HG03045 (cell line): ENCODE measurements at regions not wholly inside any gene's neighbourhood (a gene's known extent, or its start where the extent isn't known, plus 50 kb on each side); places are given as distances from the start of the nearest gene placed in this dataset.
"Not testable (repeated sequence)": the region's sequence is repeated elsewhere in the genome, so short reads cannot be mapped to it uniquely, and the experiment has no call there.

ENCODE experiments used
- ATAC-seq: cut with Tn5 transposase; IDR thresholded peaks from one replicate; pipeline ENCODE4 v1.9.1; 2021; ENCODE audit warnings: mild to moderate bottlenecking, moderate library complexity; ENCODE audit not compliant: unreplicated experiment

GRCh38 chrX:121832446-121832845 is 785.0 kb downstream of the GLUD2 start:
- ATAC-seq, result no peak

GRCh38 chrX:121836000-121836399 is 788.6 kb downstream of the GLUD2 start:
- ATAC-seq, result no peak

- ATAC-seq, result no peak
These were observed 803.6 kb downstream of the GLUD2 start for GRCh38 chrX:121851033-121851432.

- ATAC-seq, result no peak
These were observed 806.6 kb downstream of the GLUD2 start for GRCh38 chrX:121853762-121854613.

- ATAC-seq, result no peak
These were observed 807.2 kb downstream of the GLUD2 start for GRCh38 chrX:121854614-121854911.

- no peak for ATAC-seq
These were observed 811.6 kb downstream of the GLUD2 start for GRCh38 chrX:121858867-121859647.

GRCh38 chrX:121863976-121864375 is 816.6 kb downstream of the GLUD2 start:
- ATAC-seq, result no peak

- ATAC-seq, result no peak
These were observed 817.2 kb downstream of the GLUD2 start for GRCh38 chrX:121864561-121864960.

- ATAC-seq, result no peak
These were observed 822.6 kb downstream of the GLUD2 start for GRCh38 chrX:121869876-121870477.

GRCh38 chrX:121871122-121871521 is 823.7 kb downstream of the GLUD2 start:
- ATAC-seq, result no peak

GRCh38 chrX:121876305-121876704 is 828.9 kb downstream of the GLUD2 start:
- ATAC-seq, result no peak

- not testable (repeated sequence) for ATAC-seq
These were observed 829.9 kb downstream of the GLUD2 start for GRCh38 chrX:121877337-121877736.

GRCh38 chrX:121886557-121886956 is 839.1 kb downstream of the GLUD2 start:
- ATAC-seq, result no peak

GRCh38 chrX:121894756-121895155 is 847.3 kb downstream of the GLUD2 start:
- ATAC-seq, result no peak

- no peak for ATAC-seq
These were observed 855.1 kb downstream of the GLUD2 start for GRCh38 chrX:121902463-121902862.

GRCh38 chrX:121903961-121904360 is 856.6 kb downstream of the GLUD2 start:
- no peak for ATAC-seq

GRCh38 chrX:121921258-121921657 is 873.8 kb downstream of the GLUD2 start:
- no peak for ATAC-seq

- no peak for ATAC-seq
These were observed 884.2 kb downstream of the GLUD2 start for GRCh38 chrX:121931567-121931966.

GRCh38 chrX:121932688-121933087 is 885.3 kb downstream of the GLUD2 start:
- ATAC-seq, result no peak

GRCh38 chrX:121949041-121949760 is 901.8 kb downstream of the GLUD2 start:
- ATAC-seq, result no peak

GRCh38 chrX:121958886-121959285 is 911.5 kb downstream of the GLUD2 start:
- no peak for ATAC-seq
